IPS-18a (cell line): ENCODE measurements at regions not wholly inside any gene's neighbourhood (a gene's known extent, or its start where the extent isn't known, plus 50 kb on each side); places are given as distances from the start of the nearest gene placed in this dataset.
"Not testable (repeated sequence)": the region's sequence is repeated elsewhere in the genome, so short reads cannot be mapped to it uniquely, and the experiment has no call there.

ENCODE experiments used
- H3K27ac ChIP-seq: one replicate; pipeline ENCODE4 v1.5.1; 2013; ENCODE audit warnings: low read length
- H3K27me3 ChIP-seq: one replicate; pipeline ENCODE4 v1.6.1; 2013; ENCODE audit warnings: mild to moderate bottlenecking, low read length; ENCODE audit not compliant: control insufficient read depth, insufficient read depth
- H3K36me3 ChIP-seq: one replicate; pipeline ENCODE4 v1.6.1; 2013; ENCODE audit warnings: low read depth, low read length; ENCODE audit not compliant: control insufficient read depth
- H3K4me1 ChIP-seq: one replicate; pipeline ENCODE4 v1.6.1; 2013; ENCODE audit warnings: low read depth, low read length; ENCODE audit not compliant: control insufficient read depth
- H3K4me3 ChIP-seq: one replicate; pipeline ENCODE4 v1.5.1; 2013; ENCODE audit warnings: low read length
- H3K9ac ChIP-seq: one replicate; pipeline ENCODE4 v1.6.1; 2013; ENCODE audit warnings: mild to moderate bottlenecking, low read length, moderate library complexity
- H3K9me3 ChIP-seq: one replicate; pipeline ENCODE4 v1.6.1; 2013; ENCODE audit warnings: low read depth, low read length; ENCODE audit not compliant: control insufficient read depth

DNA sequence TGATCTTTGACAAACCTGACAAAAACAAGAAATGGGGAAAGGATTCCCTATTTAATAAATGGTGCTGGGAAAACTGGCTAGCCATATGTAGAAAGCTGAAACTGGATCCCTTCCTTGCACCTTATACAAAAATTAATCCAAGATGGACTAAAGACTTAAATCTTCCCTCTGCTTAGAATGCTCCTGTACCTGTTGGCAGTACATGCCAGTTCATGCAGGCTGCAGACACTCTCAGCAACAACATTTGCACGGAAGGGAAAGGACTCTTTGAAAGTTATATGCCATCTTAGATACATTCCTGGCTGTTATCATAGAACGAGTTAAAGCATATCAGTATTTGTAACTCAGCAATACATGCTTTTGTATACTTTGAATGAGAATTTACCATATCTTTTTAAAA, 649.9 kb downstream of the RNF144A start:
- not testable (repeated sequence) for H3K9ac ChIP-seq, H3K4me1 ChIP-seq, H3K36me3 ChIP-seq, H3K4me3 ChIP-seq, H3K27ac ChIP-seq, H3K27me3 ChIP-seq, H3K9me3 ChIP-seq

GRCh38 chr2:7567646-7568045, 650.4 kb downstream of the RNF144A start:
- no peaks in the 10 kb centered on the region for H3K27me3 ChIP-seq
- H3K27ac ChIP-seq: no peak overlapping the region

GRCh38 chr2:7570247-7570646, 653.0 kb downstream of the RNF144A start:
- no peaks in the 10 kb centered on the region for H3K9me3 ChIP-seq
- no peaks in the 10 kb centered on the region for H3K27me3 ChIP-seq
- peaks cover 3% of the 10 kb centered on the region for H3K4me1 ChIP-seq
- no peaks in the 10 kb centered on the region for H3K36me3 ChIP-seq
- no peak overlapping the region for H3K9ac ChIP-seq
- no peak overlapping the region for H3K27ac ChIP-seq
- no peak overlapping the region for H3K4me3 ChIP-seq

More at GRCh38 chr2:7567646-7568045, 650.4 kb downstream of the RNF144A start:
- Histone ChIP-seq H3K9me3 (no peaks in the 10 kb centered on the region), H3K36me3 (no peaks in the 10 kb centered on the region), H3K4me3 (no peak overlapping the region), H3K4me1 (no peaks in the 10 kb centered on the region), H3K9ac (no peak overlapping the region)

- Histone ChIP-seq H3K9ac (no peak overlapping the region), H3K4me1 (peaks cover 3% of the 10 kb centered on the region), H3K4me3 (no peak overlapping the region), H3K9me3 (no peaks in the 10 kb centered on the region), H3K36me3 (no peaks in the 10 kb centered on the region), H3K27ac (no peak overlapping the region), H3K27me3 (no peaks in the 10 kb centered on the region)
These were observed 654.5 kb downstream of the RNF144A start for GRCh38 chr2:7571701-7572100.

GRCh38 chr2:7572450-7572849, 655.2 kb downstream of the RNF144A start:
- H3K9me3 ChIP-seq: peaks cover 1% of the 10 kb centered on the region
- H3K9ac ChIP-seq: no peak overlapping the region
- no peak overlapping the region for H3K27ac ChIP-seq
- H3K36me3 ChIP-seq: no peaks in the 10 kb centered on the region
- H3K27me3 ChIP-seq: no peaks in the 10 kb centered on the region
- H3K4me1 ChIP-seq: peaks cover 3% of the 10 kb centered on the region
- H3K4me3 ChIP-seq: no peak overlapping the region

GRCh38 chr2:7573166-7573825, 656.1 kb downstream of the RNF144A start:
- Histone ChIP-seq H3K9me3 (peaks cover 9% of the 10 kb centered on the region), H3K9ac (no peak overlapping the region), H3K27me3 (no peaks in the 10 kb centered on the region), H3K4me1 (peaks cover 3% of the 10 kb centered on the region), H3K4me3 (no peak overlapping the region), H3K27ac (no peak overlapping the region), H3K36me3 (no peaks in the 10 kb centered on the region)

GRCh38 chr2:7574385-7574784, 657.2 kb downstream of the RNF144A start:
- Histone ChIP-seq H3K36me3 (no peaks in the 10 kb centered on the region), H3K9me3 (peaks cover 14% of the 10 kb centered on the region), H3K4me1 (peaks cover 3% of the 10 kb centered on the region), H3K4me3 (no peak overlapping the region), H3K9ac (no peak overlapping the region), H3K27ac (no peak overlapping the region), H3K27me3 (no peaks in the 10 kb centered on the region)

DNA sequence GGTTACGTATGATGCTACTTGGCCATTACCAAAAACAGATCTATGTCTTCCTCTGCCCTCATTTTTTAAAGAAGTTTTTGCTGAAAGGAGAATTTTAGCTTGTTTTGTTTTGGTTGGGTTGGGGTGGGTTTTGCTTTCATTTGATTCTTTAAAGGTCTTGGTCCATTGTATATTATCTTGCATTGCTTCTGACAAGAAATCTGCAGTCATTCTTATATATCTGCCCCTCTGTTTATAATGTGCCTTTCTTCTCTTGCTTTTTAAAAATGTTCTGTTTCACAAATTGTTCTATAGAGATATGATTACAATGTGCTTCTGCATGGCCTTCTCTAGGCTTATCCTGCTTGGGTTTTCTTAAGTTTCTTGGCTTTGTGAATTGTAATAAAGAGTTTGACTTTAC, 660.6 kb downstream of the RNF144A start:
- Histone ChIP-seq H3K36me3 (no peaks in the 10 kb centered on the region), H3K27ac (no peak overlapping the region), H3K9ac (no peak overlapping the region), H3K27me3 (no peaks in the 10 kb centered on the region), H3K4me1 (peaks cover 3% of the 10 kb centered on the region), H3K4me3 (no peak overlapping the region), H3K9me3 (peaks cover 14% of the 10 kb centered on the region)

DNA sequence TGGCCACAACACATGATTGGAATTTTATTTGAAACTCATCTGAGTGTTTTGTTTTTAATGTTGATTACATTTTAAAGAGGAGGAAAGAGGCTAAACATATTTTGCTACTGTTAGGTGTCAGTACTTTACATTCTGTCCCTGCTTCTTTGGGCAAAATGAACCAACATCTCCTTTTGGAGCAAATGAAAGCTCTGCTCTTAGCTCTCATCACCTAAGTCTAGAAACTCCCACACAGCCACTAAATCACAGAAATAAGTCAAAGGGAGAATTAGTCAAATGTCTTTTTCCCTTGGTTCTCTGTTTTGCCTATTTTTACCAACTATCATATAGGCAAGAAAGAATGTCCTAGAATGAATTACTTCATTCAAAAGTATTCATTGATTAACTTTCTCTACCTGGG, 666.8 kb downstream of the RNF144A start:
- Histone ChIP-seq H3K9ac (no peak overlapping the region), H3K9me3 (no peaks in the 10 kb centered on the region), H3K27me3 (no peaks in the 10 kb centered on the region), H3K27ac (no peak overlapping the region), H3K4me3 (no peak overlapping the region), H3K4me1 (no peaks in the 10 kb centered on the region), H3K36me3 (no peaks in the 10 kb centered on the region)

DNA sequence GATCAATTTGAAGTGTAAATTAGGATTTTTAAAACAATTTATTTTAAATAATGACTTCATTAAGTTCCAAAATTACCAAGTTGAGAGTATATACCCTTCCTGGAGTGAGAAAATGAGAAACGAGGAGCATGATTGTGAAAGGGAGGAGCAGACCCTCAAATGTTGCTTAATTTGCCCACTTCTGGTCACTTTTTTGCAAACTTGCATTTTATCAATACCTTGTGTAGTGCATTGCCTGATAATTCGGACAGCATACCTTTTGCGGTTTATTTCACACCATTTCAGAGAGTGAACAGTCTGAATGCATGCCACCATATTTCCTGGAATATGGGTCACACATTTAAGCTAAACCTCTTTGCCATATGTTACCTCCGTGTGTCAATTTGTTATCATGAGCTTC, 669.7 kb downstream of the RNF144A start:
- Histone ChIP-seq H3K4me3 (no peak overlapping the region), H3K27ac (no peak overlapping the region), H3K9me3 (no peaks in the 10 kb centered on the region), H3K4me1 (no peaks in the 10 kb centered on the region), H3K9ac (no peak overlapping the region), H3K36me3 (no peaks in the 10 kb centered on the region), H3K27me3 (no peaks in the 10 kb centered on the region)

GRCh38 chr2:7588295-7588694, 671.1 kb downstream of the RNF144A start:
- no peaks in the 10 kb centered on the region for H3K4me1 ChIP-seq
- no peaks in the 10 kb centered on the region for H3K27me3 ChIP-seq
- H3K9ac ChIP-seq: no peak overlapping the region
- no peak overlapping the region for H3K27ac ChIP-seq
- no peaks in the 10 kb centered on the region for H3K9me3 ChIP-seq
- H3K36me3 ChIP-seq: no peaks in the 10 kb centered on the region
- no peak overlapping the region for H3K4me3 ChIP-seq

DNA sequence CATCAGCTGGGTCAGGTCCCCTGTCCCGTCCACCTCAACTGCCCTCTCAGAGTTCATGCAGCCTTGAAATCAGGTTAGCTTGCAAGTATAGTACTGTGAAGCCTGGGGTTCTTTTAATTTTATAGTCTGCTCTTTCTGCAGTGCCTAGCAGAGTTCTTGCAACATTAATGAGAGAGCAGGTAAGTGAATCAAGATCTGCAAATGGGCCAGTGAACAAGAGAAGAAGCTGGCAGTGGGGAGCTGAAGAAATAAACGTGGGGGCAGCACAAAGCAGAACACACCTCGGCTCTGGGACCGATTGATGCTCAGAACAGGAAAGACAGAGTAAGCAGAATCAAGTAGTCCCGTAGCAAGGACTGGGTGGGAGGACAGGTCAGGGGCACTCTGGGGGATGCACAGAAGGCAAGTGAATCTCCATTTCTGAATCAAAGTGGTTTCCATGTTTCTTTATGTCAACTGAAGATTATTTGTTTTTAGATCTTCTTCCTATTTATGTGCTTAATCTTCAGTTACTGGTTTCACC, 675.5 kb downstream of the RNF144A start:
- H3K27me3 ChIP-seq: no peaks in the 10 kb centered on the region
- no peaks in the 10 kb centered on the region for H3K4me1 ChIP-seq
- H3K4me3 ChIP-seq: no peak overlapping the region
- no peaks in the 10 kb centered on the region for H3K9me3 ChIP-seq
- H3K36me3 ChIP-seq: no peaks in the 10 kb centered on the region
- no peak overlapping the region for H3K27ac ChIP-seq
- no peak overlapping the region for H3K9ac ChIP-seq
